Renal cortical epithelial cell (primary cell): ENCODE measurements at regions not wholly inside any gene's neighbourhood (a gene's known extent, or its start where the extent isn't known, plus 50 kb on each side); places are given as distances from the start of the nearest gene placed in this dataset.
"Not testable (repeated sequence)": the region's sequence is repeated elsewhere in the genome, so short reads cannot be mapped to it uniquely, and the experiment has no call there.

Experiments
- DNase-seq: peaks from one replicate; pipeline ENCODE4 v3.0.0-alpha.2; 2011; ENCODE audit warnings: low read depth

GRCh38 chr22:44630826-44631225 is 71.2 kb upstream of the PRR5 start:
- DNase-seq: no peak

- DNase-seq: no peak
Observed at GRCh38 chr22:44628835-44629234, 73.2 kb upstream of the PRR5 start.

- no peak for DNase-seq
Observed at GRCh38 chr22:44628273-44628672, 73.7 kb upstream of the PRR5 start.

- DNase-seq: no peak
Observed at GRCh38 chr22:44627521-44628139, 74.4 kb upstream of the PRR5 start.

- DNase-seq: peak; percentile 14
Observed at GRCh38 chr22:44625981-44626687, 75.9 kb upstream of the PRR5 start.

- no peak for DNase-seq
Observed at GRCh38 chr22:44625421-44625760, 76.6 kb upstream of the PRR5 start.

- DNase-seq: no peak
Observed at GRCh38 chr22:44624689-44625420, 77.1 kb upstream of the PRR5 start.

- DNase-seq: no peak
Observed at GRCh38 chr22:44623771-44624510, 78.1 kb upstream of the PRR5 start.

GRCh38 chr22:44622679-44623078 is 79.3 kb upstream of the PRR5 start:
- no peak for DNase-seq

GRCh38 chr22:44622147-44622427 is 79.9 kb upstream of the PRR5 start:
- DNase-seq: no peak

- DNase-seq: no peak
Observed at GRCh38 chr22:44621401-44622146, 80.4 kb upstream of the PRR5 start.

GRCh38 chr22:44620841-44621257 is 81.2 kb upstream of the PRR5 start:
- no peak for DNase-seq

GRCh38 chr22:44620129-44620840 is 81.7 kb upstream of the PRR5 start:
- DNase-seq: no peak

- DNase-seq: not testable (repeated sequence)
Observed at GRCh38 chr22:44619560-44620128, 82.4 kb upstream of the PRR5 start.

- DNase-seq: not testable (repeated sequence)
Observed at GRCh38 chr22:44618910-44619309, 83.1 kb upstream of the PRR5 start.

- DNase-seq: no peak
Observed at GRCh38 chr22:44618400-44618799, 83.6 kb upstream of the PRR5 start.

GRCh38 chr22:44617828-44618227 is 84.2 kb upstream of the PRR5 start:
- DNase-seq: no peak

GRCh38 chr22:44616882-44617655 is 84.9 kb upstream of the PRR5 start:
- no peak for DNase-seq

GRCh38 chr22:44616461-44616860 is 85.5 kb upstream of the PRR5 start:
- DNase-seq: no peak

- DNase-seq: no peak
Observed at GRCh38 chr22:44615602-44616180, 86.3 kb upstream of the PRR5 start.
